Heart left ventricle (tissue), 16 donors: ENCODE measurements at regions not wholly inside any gene's neighbourhood (a gene's known extent, or its start where the extent isn't known, plus 50 kb on each side); places are given as distances from the start of the nearest gene placed in this dataset.

Experiments
- ATAC-seq, 4 donors: fragments of 200-7000 bp; cut with Tn5 transposase; one replicate each; pipeline ENCODE4 v1.9.1; 2020 to 2022; ENCODE audit warnings: moderate library complexity in 4 of 4, mild to moderate bottlenecking in 3 of 4, moderate number of reproducible peaks in 1 of 4
- DNase-seq, 5 donors: peaks; one replicate each; pipeline ENCODE4 v3.0.0-alpha.2; 2020
- H3K27ac ChIP-seq, 12 donors: fragments of 200-600 bp; sonication (generic) in 4 of 12; one replicate each; pipeline versions ENCODE4 v1.5.0 to v1.8.0; 2016 to 2022; ENCODE audit warnings: mild to moderate bottlenecking in 2 of 12
- H3K27me3 ChIP-seq, 9 donors: fragments of 200-600 bp; sonication (generic) in 2 of 9; one replicate each; pipeline versions ENCODE4 v1.5.1 to v1.8.0; 2016 to 2022; ENCODE audit warnings: mild to moderate bottlenecking in 3 of 9
- H3K36me3 ChIP-seq, 9 donors: fragments of 200-600 bp; sonication (generic) in 2 of 9; one replicate each; pipeline versions ENCODE4 v1.5.0 to v1.8.0; 2018 to 2022; ENCODE audit warnings: mild to moderate bottlenecking in 2 of 9
- H3K4me1 ChIP-seq, 12 donors: fragments of 200-600 bp; sonication (generic) in 4 of 12; one replicate each; pipeline versions ENCODE4 v1.5.0 to v1.8.0; 2016 to 2022; ENCODE audit warnings: mild to moderate bottlenecking in 3 of 12
- H3K4me3 ChIP-seq, 12 donors: fragments of 200-600 bp; sonication (generic) in 4 of 12; one replicate each; pipeline versions ENCODE4 v1.5.0 to v1.8.0; 2017 to 2022; ENCODE audit warnings: mild to moderate bottlenecking in 9 of 12, moderate library complexity in 4 of 12
- H3K9me3 ChIP-seq, 12 donors: fragments of 200-600 bp; sonication (generic) in 4 of 12; one replicate each; pipeline versions ENCODE4 v1.5.0 to v1.8.0; 2016 to 2022; ENCODE audit warnings: mild to moderate bottlenecking in 1 of 12
- POLR2A ChIP-seq, 2 donors: fragments of 450-650 bp; IDR thresholded peaks; one replicate each; pipeline ENCODE4 v1.6.1; 2017; ENCODE audit warnings: antibody characterized with exemption in 2 of 2, mild to moderate bottlenecking in 2 of 2, moderate library complexity in 2 of 2
- WGBS, 4 donors: extraction: QIAGEN DNeasy Blood & Tissue Kit in 2 of 4; methylation state at CpG; one replicate each; pipeline versions ENCODE4 v1.1.5 to v1.1.7; 2013 to 2018; 5-methylcytosine and 5-hydroxymethylcytosine counted together
- intact Hi-C, 10 donors: fragments of 100-400 bp; cut with DNase I; formaldehyde crosslinking; loops; one replicate each; pipeline versions ENCODE4 v1.11.1 to v1.14.2; 2022
- TF ChIP-seq, protein P1 (sequence below), 12 donors: fragments of 200-600 bp; sonication (generic) in 4 of 12; IDR thresholded peaks; one replicate each; pipeline versions ENCODE4 v1.5.0 to v1.8.0; 2018 to 2022; ENCODE audit warnings: antibody characterized with exemption in 12 of 12, mild to moderate bottlenecking in 5 of 12
- donor health status: ischemic (EF 13 %, LVEDD 7.1; RV severe dilation, severe dysfunction).
- donor health status: healthy with polysubstance abuse.
- donor health status: DM: no; HTN: yes; CAD: no.
- donor health status: DM: no; HTN: no; CAD: no.
- donor health status: ischemic (EF 25% LVEDD 6.9; RV normal size, moderate dysfunction).
- donor health status: ischemic (EF 25% LVEDD 5.7; RV mildly dilated, moderate dysfunction).
- donor health status: healthy.
- donor health status: DM: yes; HTN: yes; CAD: no.
- donor health status: ischemic (EF 35%, LVEDD 5.7; RV mildly dilated, moderate dysfunction).
- donor health status: nonischemic (EF 11% LVEDD 7.7; RV severe dilation, severe dysfunction).
- donor health status: DM: yes; HTN: yes; CAD: no.
- donor health status: PGD.
- donor health status: ischemic (EF 29% LVEDD 5.4; RV normal size, mild dysfunction).
- donor health status: nonischemic (EF 23%, LVEDD 6.1; RV moderate dilation, normal function).

GRCh38 chr2:120886534-120887319 is 151.1 kb downstream of the GLI2 start:
- H3K4me1 ChIP-seq: peaks cover 0 to 8% (median 0%) of the 10 kb centered on the region in 12 donors
- no peaks in the 10 kb centered on the region for H3K27me3 ChIP-seq
- peak in 1 of 5 donors; percentile 14 for DNase-seq
- no peak overlapping the region for H3K4me3 ChIP-seq
- no peak for TF ChIP-seq POLR2A (IDR thresholded peaks at IDR 0.05)
- TF ChIP-seq, protein P1, sequence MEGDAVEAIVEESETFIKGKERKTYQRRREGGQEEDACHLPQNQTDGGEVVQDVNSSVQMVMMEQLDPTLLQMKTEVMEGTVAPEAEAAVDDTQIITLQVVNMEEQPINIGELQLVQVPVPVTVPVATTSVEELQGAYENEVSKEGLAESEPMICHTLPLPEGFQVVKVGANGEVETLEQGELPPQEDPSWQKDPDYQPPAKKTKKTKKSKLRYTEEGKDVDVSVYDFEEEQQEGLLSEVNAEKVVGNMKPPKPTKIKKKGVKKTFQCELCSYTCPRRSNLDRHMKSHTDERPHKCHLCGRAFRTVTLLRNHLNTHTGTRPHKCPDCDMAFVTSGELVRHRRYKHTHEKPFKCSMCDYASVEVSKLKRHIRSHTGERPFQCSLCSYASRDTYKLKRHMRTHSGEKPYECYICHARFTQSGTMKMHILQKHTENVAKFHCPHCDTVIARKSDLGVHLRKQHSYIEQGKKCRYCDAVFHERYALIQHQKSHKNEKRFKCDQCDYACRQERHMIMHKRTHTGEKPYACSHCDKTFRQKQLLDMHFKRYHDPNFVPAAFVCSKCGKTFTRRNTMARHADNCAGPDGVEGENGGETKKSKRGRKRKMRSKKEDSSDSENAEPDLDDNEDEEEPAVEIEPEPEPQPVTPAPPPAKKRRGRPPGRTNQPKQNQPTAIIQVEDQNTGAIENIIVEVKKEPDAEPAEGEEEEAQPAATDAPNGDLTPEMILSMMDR (IDR thresholded peaks at IDR 0.05): no peak
- H3K27ac ChIP-seq: no peak overlapping the region
- no peak for ATAC-seq
- intact Hi-C loops: no loop called here
- H3K36me3 ChIP-seq: no peaks in the 10 kb centered on the region
- 75 to 83% (median 79%) methylated on average over 13 to 18 of the region's 18 CpGs for WGBS, 4 donors
- no peaks in the 10 kb centered on the region for H3K9me3 ChIP-seq

DNA sequence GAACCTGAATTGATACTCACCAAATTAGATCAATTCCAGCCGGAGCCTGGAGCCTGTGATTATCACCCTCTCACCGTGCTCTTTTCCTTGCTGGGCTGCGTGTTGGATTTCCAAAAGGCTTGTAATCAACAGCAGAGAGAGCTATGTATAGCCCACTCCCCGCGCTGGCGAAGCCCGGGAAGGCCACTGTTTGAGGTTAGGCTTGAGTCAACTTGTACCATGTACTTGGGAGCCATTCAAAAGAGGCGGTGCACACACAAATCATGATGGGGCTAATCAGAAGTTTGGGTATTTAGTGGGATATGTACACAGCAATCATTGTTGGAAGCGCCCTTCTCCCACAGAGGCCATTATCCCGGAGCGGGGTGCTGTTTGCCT is 151.6 kb downstream of the GLI2 start:
- H3K9me3 ChIP-seq: no peaks in the 10 kb centered on the region
- peak in 1 of 5 donors; percentile 2 for DNase-seq
- no peak overlapping the region for H3K4me3 ChIP-seq
- no peaks in the 10 kb centered on the region for H3K27me3 ChIP-seq
- no peaks in the 10 kb centered on the region for H3K36me3 ChIP-seq
- intact Hi-C loops: no loop called here
- H3K27ac ChIP-seq: no peak overlapping the region
- ATAC-seq: no peak
- TF ChIP-seq, protein P1 (IDR thresholded peaks at IDR 0.05): no peak
- TF ChIP-seq POLR2A (IDR thresholded peaks at IDR 0.05): no peak
- 77 to 81% (median 80%) methylated on average over 11 of the region's 11 CpGs for WGBS, 4 donors
- H3K4me1 ChIP-seq: peaks cover 0 to 3% (median 0%) of the 10 kb centered on the region in 12 donors

DNA sequence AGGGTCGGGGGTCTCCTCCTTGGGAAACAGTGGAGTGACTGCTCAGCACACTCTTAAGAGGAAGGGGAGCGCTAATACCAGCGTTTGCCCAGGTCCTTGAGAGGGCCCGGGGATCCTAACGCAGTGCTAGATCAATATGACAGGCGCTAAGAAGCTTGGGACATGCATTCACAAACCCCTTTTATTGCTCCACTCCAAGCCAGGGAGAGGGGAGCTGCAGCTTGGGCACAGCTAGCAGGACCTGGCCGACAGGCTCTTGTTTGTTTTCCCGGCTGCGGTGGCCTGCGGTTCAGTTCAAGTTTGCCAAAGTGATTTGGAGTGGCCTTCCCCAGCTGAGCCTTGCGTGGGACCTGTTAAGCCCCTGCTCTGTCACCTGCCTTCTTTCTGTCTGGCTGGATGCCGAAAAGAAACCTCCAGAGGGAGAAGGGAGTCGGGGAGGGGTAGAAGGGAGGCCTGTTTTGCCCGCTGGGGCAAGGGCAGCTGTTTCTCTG is 152.1 kb downstream of the GLI2 start:
- Histone ChIP-seq H3K4me1 (peaks cover 0 to 3% (median 0%) of the 10 kb centered on the region in 12 donors), H3K36me3 (no peaks in the 10 kb centered on the region), H3K27me3 (no peaks in the 10 kb centered on the region), H3K4me3 (no peak overlapping the region), H3K27ac (no peak overlapping the region), H3K9me3 (no peaks in the 10 kb centered on the region)
- 84 to 88% (median 86%) methylated on average over 12 to 14 of the region's 14 CpGs for WGBS, 4 donors
- intact Hi-C loops: no loop called here
- TF ChIP-seq, protein P1 (IDR thresholded peaks at IDR 0.05): no peak
- no peak for TF ChIP-seq POLR2A (IDR thresholded peaks at IDR 0.05)
- no peak for ATAC-seq
- peak in 1 of 5 donors; percentile 6 for DNase-seq

- intact Hi-C loops: no loop called here
- WGBS, 4 donors: 91 to 93% (median 92%) methylated on average over 10 of the region's 10 CpGs
- Histone ChIP-seq H3K4me1 (peaks cover 0 to 14% (median 4%) of the 10 kb centered on the region in 12 donors), H3K36me3 (no peaks in the 10 kb centered on the region), H3K27me3 (no peaks in the 10 kb centered on the region), H3K9me3 (no peaks in the 10 kb centered on the region), H3K4me3 (no peak overlapping the region), H3K27ac (no peak overlapping the region)
- DNase-seq: no peak
- ATAC-seq: no peak
- no peak for TF ChIP-seq POLR2A (IDR thresholded peaks at IDR 0.05)
- TF ChIP-seq, protein P1 (IDR thresholded peaks at IDR 0.05): no peak
Observed at GRCh38 chr2:120888851-120889250, 153.2 kb downstream of the GLI2 start.
